ENCODE measurements at regions not wholly inside any gene's neighbourhood (a gene's known extent, or its start where the extent isn't known, plus 50 kb on each side); places are given as distances from the start of the nearest gene placed in this dataset.

DNA sequence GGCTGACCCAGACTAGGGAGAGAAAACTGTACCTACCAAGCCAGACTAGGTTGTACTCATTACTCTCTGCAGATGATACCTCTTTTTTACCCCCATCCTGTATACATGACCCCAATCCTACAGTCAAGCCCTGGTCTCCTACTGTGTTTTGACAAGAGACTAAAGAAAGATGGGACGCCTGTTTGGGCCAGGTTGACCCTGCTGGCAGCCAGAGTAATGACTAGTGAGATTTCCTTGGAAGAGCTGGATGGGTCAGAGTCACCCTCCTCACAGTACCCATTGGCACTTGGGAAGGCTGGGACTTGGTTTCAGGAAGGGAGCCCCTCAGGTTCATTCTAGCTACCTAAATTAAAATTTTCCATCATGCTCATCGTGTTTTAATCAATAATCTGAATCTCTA, 89.7 kb upstream of the NR4A3 start:
- TF ChIP-seq CTCF (IDR thresholded peaks at IDR 0.05) (no peak), POLR2A (IDR thresholded peaks at IDR 0.05) (no peak)
